ENCODE measurements at regions not wholly inside any gene's neighbourhood (a gene's known extent, or its start where the extent isn't known, plus 50 kb on each side); places are given as distances from the start of the nearest gene placed in this dataset.

- Histone ChIP-seq H3K4me1 (ENCODE audit: insufficient read depth, low read length) (no peaks in the 10 kb centered on the region), H3K4me3 (ENCODE audit: insufficient read depth, low read depth, low read length) (no peak overlapping the region), H3K4me2 (ENCODE audit: low read length) (no peak overlapping the region), H3K27me3 (ENCODE audit: insufficient read depth, low read length) (no peaks in the 10 kb centered on the region), H3K27ac (ENCODE audit: low read depth, low read length) (no peak overlapping the region), H3K36me3 (ENCODE audit: insufficient read depth, low read length) (no peaks in the 10 kb centered on the region), H4K20me1 (ENCODE audit: insufficient read depth, low read length) (no peaks in the 10 kb centered on the region), H3K9me3 (ENCODE audit: insufficient read depth, low read depth, low read length) (no peaks in the 10 kb centered on the region), H2AFZ (ENCODE audit: low read depth, low read length) (no peak overlapping the region), H3K79me2 (ENCODE audit: insufficient read depth, low read length) (no peaks in the 10 kb centered on the region), H3K9ac (ENCODE audit: low read length) (no peak overlapping the region)
- peaks cover 16% of the 10 kb centered on the region for H3K4me1 Mint-ChIP-seq (ENCODE audit: low read depth, unreplicated experiment)
- H3K9me3 Mint-ChIP-seq (ENCODE audit: unreplicated experiment) = no peaks in the 10 kb centered on the region
- DNase-seq (ENCODE audit: low read depth) (no peak), FAIRE-seq (no peak)
- TF ChIP-seq CTCF (IDR thresholded peaks at IDR 0.05; ENCODE audit: insufficient read depth, low read depth, low read length) (no peak), EZH2 (IDR thresholded peaks at IDR 0.05; ENCODE audit: insufficient read depth, low read length) (no peak)
- no peaks in the 10 kb centered on the region for H3K36me3 Mint-ChIP-seq (ENCODE audit: low read depth, unreplicated experiment)
- no peak overlapping the region for H3K27ac Mint-ChIP-seq (ENCODE audit: unreplicated experiment)
- no peak overlapping the region for H3K4me3 Mint-ChIP-seq (ENCODE audit: unreplicated experiment)
- peaks cover 21% of the 10 kb centered on the region for H3K27me3 Mint-ChIP-seq (ENCODE audit: low read depth, unreplicated experiment)
These were observed 64.3 kb upstream of the LRRC8B start for GRCh38 chr1:89460325-89460724.

GRCh38 chr1:89462250-89462649 is 62.4 kb upstream of the LRRC8B start:
- Histone ChIP-seq H3K27ac (ENCODE audit: low read depth, low read length) (no peak overlapping the region), H3K4me3 (ENCODE audit: insufficient read depth, low read depth, low read length) (no peak overlapping the region), H3K27me3 (ENCODE audit: insufficient read depth, low read length) (no peaks in the 10 kb centered on the region), H3K9ac (ENCODE audit: low read length) (no peak overlapping the region), H3K9me3 (ENCODE audit: insufficient read depth, low read depth, low read length) (no peaks in the 10 kb centered on the region), H3K4me1 (ENCODE audit: insufficient read depth, low read length) (no peaks in the 10 kb centered on the region), H3K36me3 (ENCODE audit: insufficient read depth, low read length) (no peaks in the 10 kb centered on the region), H4K20me1 (ENCODE audit: insufficient read depth, low read length) (no peaks in the 10 kb centered on the region), H3K79me2 (ENCODE audit: insufficient read depth, low read length) (no peaks in the 10 kb centered on the region), H2AFZ (ENCODE audit: low read depth, low read length) (no peak overlapping the region), H3K4me2 (ENCODE audit: low read length) (no peak overlapping the region)
- H3K4me3 Mint-ChIP-seq (ENCODE audit: unreplicated experiment) = no peak overlapping the region
- H3K9me3 Mint-ChIP-seq (ENCODE audit: unreplicated experiment) = no peaks in the 10 kb centered on the region
- no peak overlapping the region for H3K27ac Mint-ChIP-seq (ENCODE audit: unreplicated experiment)
- no peak for DNase-seq (ENCODE audit: low read depth)
- FAIRE-seq = no peak
- H3K4me1 Mint-ChIP-seq (ENCODE audit: low read depth, unreplicated experiment) = peaks cover 23% of the 10 kb centered on the region
- H3K27me3 Mint-ChIP-seq (ENCODE audit: low read depth, unreplicated experiment) = peaks cover 21% of the 10 kb centered on the region
- H3K36me3 Mint-ChIP-seq (ENCODE audit: low read depth, unreplicated experiment) = no peaks in the 10 kb centered on the region
- no peak for TF ChIP-seq EZH2 (IDR thresholded peaks at IDR 0.05; ENCODE audit: insufficient read depth, low read length)
- TF ChIP-seq CTCF (IDR thresholded peaks at IDR 0.05; ENCODE audit: insufficient read depth, low read depth, low read length) = no peak

- TF ChIP-seq CTCF (IDR thresholded peaks at IDR 0.05; ENCODE audit: insufficient read depth, low read depth, low read length) (no peak), EZH2 (IDR thresholded peaks at IDR 0.05; ENCODE audit: insufficient read depth, low read length) (no peak)
- DNase-seq (ENCODE audit: low read depth) = peak; percentile 5
- H3K9me3 ChIP-seq (ENCODE audit: insufficient read depth, low read depth, low read length) = no peaks in the 10 kb centered on the region
- H3K4me1 ChIP-seq (ENCODE audit: insufficient read depth, low read length) = no peaks in the 10 kb centered on the region
- H3K79me2 ChIP-seq (ENCODE audit: insufficient read depth, low read length) = no peaks in the 10 kb centered on the region
- no peak overlapping the region for H3K9ac ChIP-seq (ENCODE audit: low read length)
- H3K27ac ChIP-seq (ENCODE audit: low read depth, low read length) = no peak overlapping the region
- H3K27me3 ChIP-seq (ENCODE audit: insufficient read depth, low read length) = no peaks in the 10 kb centered on the region
- no peak for FAIRE-seq
- H3K4me3 ChIP-seq (ENCODE audit: insufficient read depth, low read depth, low read length) = no peak overlapping the region
- Mint-ChIP-seq H3K9me3 (ENCODE audit: unreplicated experiment) (no peaks in the 10 kb centered on the region), H3K36me3 (ENCODE audit: low read depth, unreplicated experiment) (no peaks in the 10 kb centered on the region), H3K27ac (ENCODE audit: unreplicated experiment) (no peak overlapping the region), H3K27me3 (ENCODE audit: low read depth, unreplicated experiment) (peaks cover 21% of the 10 kb centered on the region), H3K4me3 (ENCODE audit: unreplicated experiment) (no peak overlapping the region), H3K4me1 (ENCODE audit: low read depth, unreplicated experiment) (peaks cover 23% of the 10 kb centered on the region)
- no peak overlapping the region for H3K4me2 ChIP-seq (ENCODE audit: low read length)
- no peaks in the 10 kb centered on the region for H4K20me1 ChIP-seq (ENCODE audit: insufficient read depth, low read length)
- H3K36me3 ChIP-seq (ENCODE audit: insufficient read depth, low read length) = no peaks in the 10 kb centered on the region
- no peak overlapping the region for H2AFZ ChIP-seq (ENCODE audit: low read depth, low read length)
These were observed 60.6 kb upstream of the LRRC8B start for GRCh38 chr1:89464008-89464407.

All from astrocyte (in vitro differentiated cells and primary cell).